ENCODE measurements at regions not wholly inside any gene's neighbourhood (a gene's known extent, or its start where the extent isn't known, plus 50 kb on each side); places are given as distances from the start of the nearest gene placed in this dataset.
A peak's percentile ranks its signal among the peaks of the same experiment; 100 is the strongest.

- Histone ChIP-seq H3K4me3 (replicated peaks in 1 of 4; ENCODE audit: control extremely low read depth in 1 of 4, insufficient read depth in 1 of 4, low read depth in 3 of 4, low read length in 4 of 4) (no peak overlapping the region), H3K27ac (ENCODE audit: insufficient read depth, low read length) (no peak overlapping the region), H2AFZ (ENCODE audit: low read length) (no peak overlapping the region), H3K9me3 (ENCODE audit: control insufficient read depth, insufficient read depth, low read depth, low read length) (no peaks in the 10 kb centered on the region), H3K36me3 (ENCODE audit: control insufficient read depth, insufficient read depth, low read length) (no peaks in the 10 kb centered on the region), H3K79me2 (ENCODE audit: control insufficient read depth, insufficient read depth, low read length) (no peaks in the 10 kb centered on the region), H3K4me1 (ENCODE audit: control insufficient read depth, extremely low read depth, insufficient read depth, low read length) (no peaks in the 10 kb centered on the region), H3K9ac (ENCODE audit: insufficient read depth, low read length) (no peak overlapping the region), H4K20me1 (ENCODE audit: control insufficient read depth, extremely low read depth, insufficient read depth, low read length) (no peaks in the 10 kb centered on the region), H3K4me2 (ENCODE audit: extremely low read depth, insufficient read depth, low read length) (no peak overlapping the region), H3K27me3 (ENCODE audit: control insufficient read depth, insufficient read depth, low read length) (no peaks in the 10 kb centered on the region)
- no peak for DNase-seq (ENCODE audit: low read depth in 2 of 2)
- no peak for TF ChIP-seq EZH2 (IDR thresholded peaks at IDR 0.05; ENCODE audit: low read length, missing control alignments)
- no peak for TF ChIP-seq CTCF (conservative IDR thresholded peaks at IDR 0.05 in 1 of 2, IDR thresholded peaks at IDR 0.05 in 1 of 2; ENCODE audit: low read depth in 1 of 2, low read length in 2 of 2)
Observed at GRCh38 chr3:28788571-28788970, 439.9 kb upstream of the AZI2 start.

- no peaks in the 10 kb centered on the region for H3K27me3 ChIP-seq (ENCODE audit: control insufficient read depth, insufficient read depth, low read length)
- H3K9me3 ChIP-seq (ENCODE audit: control insufficient read depth, insufficient read depth, low read depth, low read length), result no peaks in the 10 kb centered on the region
- no peak overlapping the region for H3K4me2 ChIP-seq (ENCODE audit: extremely low read depth, insufficient read depth, low read length)
- TF ChIP-seq EZH2 (IDR thresholded peaks at IDR 0.05; ENCODE audit: low read length, missing control alignments) (no peak), CTCF (conservative IDR thresholded peaks at IDR 0.05 in 1 of 2, IDR thresholded peaks at IDR 0.05 in 1 of 2; ENCODE audit: low read depth in 1 of 2, low read length in 2 of 2) (no peak)
- H3K36me3 ChIP-seq (ENCODE audit: control insufficient read depth, insufficient read depth, low read length), result no peaks in the 10 kb centered on the region
- no peak overlapping the region for H2AFZ ChIP-seq (ENCODE audit: low read length)
- no peak overlapping the region for H3K27ac ChIP-seq (ENCODE audit: insufficient read depth, low read length)
- H3K9ac ChIP-seq (ENCODE audit: insufficient read depth, low read length), result no peak overlapping the region
- no peak overlapping the region for H3K4me3 ChIP-seq (replicated peaks in 1 of 4; ENCODE audit: control extremely low read depth in 1 of 4, insufficient read depth in 1 of 4, low read depth in 3 of 4, low read length in 4 of 4)
- H4K20me1 ChIP-seq (ENCODE audit: control insufficient read depth, extremely low read depth, insufficient read depth, low read length), result no peaks in the 10 kb centered on the region
- H3K79me2 ChIP-seq (ENCODE audit: control insufficient read depth, insufficient read depth, low read length), result no peaks in the 10 kb centered on the region
- H3K4me1 ChIP-seq (ENCODE audit: control insufficient read depth, extremely low read depth, insufficient read depth, low read length), result no peaks in the 10 kb centered on the region
- peak in 1 of 2 donors; percentile 13 for DNase-seq (ENCODE audit: low read depth in 2 of 2)
Observed at GRCh38 chr3:28791713-28792255, 443.2 kb upstream of the AZI2 start.

- Histone ChIP-seq H3K27me3 (ENCODE audit: control insufficient read depth, insufficient read depth, low read length) (no peaks in the 10 kb centered on the region), H4K20me1 (ENCODE audit: control insufficient read depth, extremely low read depth, insufficient read depth, low read length) (no peaks in the 10 kb centered on the region), H3K27ac (ENCODE audit: insufficient read depth, low read length) (no peak overlapping the region), H3K36me3 (ENCODE audit: control insufficient read depth, insufficient read depth, low read length) (no peaks in the 10 kb centered on the region), H3K4me3 (replicated peaks in 1 of 4; ENCODE audit: control extremely low read depth in 1 of 4, insufficient read depth in 1 of 4, low read depth in 3 of 4, low read length in 4 of 4) (no peak overlapping the region), H3K9me3 (ENCODE audit: control insufficient read depth, insufficient read depth, low read depth, low read length) (no peaks in the 10 kb centered on the region), H3K4me2 (ENCODE audit: extremely low read depth, insufficient read depth, low read length) (no peak overlapping the region), H2AFZ (ENCODE audit: low read length) (no peak overlapping the region), H3K9ac (ENCODE audit: insufficient read depth, low read length) (no peak overlapping the region), H3K79me2 (ENCODE audit: control insufficient read depth, insufficient read depth, low read length) (no peaks in the 10 kb centered on the region), H3K4me1 (ENCODE audit: control insufficient read depth, extremely low read depth, insufficient read depth, low read length) (no peaks in the 10 kb centered on the region)
- DNase-seq (ENCODE audit: low read depth in 2 of 2), result no peak
- TF ChIP-seq CTCF (conservative IDR thresholded peaks at IDR 0.05 in 1 of 2, IDR thresholded peaks at IDR 0.05 in 1 of 2; ENCODE audit: low read depth in 1 of 2, low read length in 2 of 2) (no peak), EZH2 (IDR thresholded peaks at IDR 0.05; ENCODE audit: low read length, missing control alignments) (no peak)
Observed at GRCh38 chr3:28792604-28793003, 444.0 kb upstream of the AZI2 start.

All from fibroblast of lung (primary cell).